MM.1S (cell line): ENCODE measurements at regions not wholly inside any gene's neighbourhood (a gene's known extent, or its start where the extent isn't known, plus 50 kb on each side); places are given as distances from the start of the nearest gene placed in this dataset.

Experiments used
- EZH2 ChIP-seq: fragments of 300-600 bp; sonication (generic); optimal IDR thresholded peaks from 2 replicates; pipeline ENCODE3; 2017; ENCODE audit warnings: low read depth, mild to moderate bottlenecking, antibody characterized with exemption, low read length, mixed read lengths
- EZH2phosphoT487 ChIP-seq: fragments of 300-600 bp; sonication (generic); IDR thresholded peaks from 2 replicates; pipeline ENCODE4 v1.6.1; 2018; ENCODE audit warnings: antibody characterized with exemption, low read length
- TF ChIP-seq, protein P1 (sequence below): fragments of 300-600 bp; sonication (generic); IDR thresholded peaks from 2 replicates; pipeline ENCODE4 v1.5.1; 2016; ENCODE audit warnings: antibody characterized with exemption, low read length, mixed read lengths

DNA sequence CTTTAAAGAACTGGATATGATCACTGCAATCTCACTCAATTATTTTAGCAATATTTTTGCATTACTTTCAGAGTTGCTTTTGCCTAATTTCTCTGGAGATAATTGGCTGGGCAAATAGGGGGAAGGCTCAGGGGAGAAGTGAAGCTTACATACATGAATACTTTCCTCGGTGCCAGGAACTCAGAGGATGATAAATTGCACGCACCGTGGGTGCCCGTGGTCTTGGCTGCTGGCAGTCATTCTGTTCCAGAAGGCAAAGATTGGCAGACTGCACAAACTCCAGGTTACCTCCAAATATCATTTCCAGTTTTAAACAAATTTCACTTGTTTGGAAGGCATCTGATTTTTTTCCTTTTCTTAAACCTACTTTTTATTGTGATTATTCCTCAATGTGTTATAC is 197.8 kb upstream of the TMEM72 start:
- TF ChIP-seq, protein P1, sequence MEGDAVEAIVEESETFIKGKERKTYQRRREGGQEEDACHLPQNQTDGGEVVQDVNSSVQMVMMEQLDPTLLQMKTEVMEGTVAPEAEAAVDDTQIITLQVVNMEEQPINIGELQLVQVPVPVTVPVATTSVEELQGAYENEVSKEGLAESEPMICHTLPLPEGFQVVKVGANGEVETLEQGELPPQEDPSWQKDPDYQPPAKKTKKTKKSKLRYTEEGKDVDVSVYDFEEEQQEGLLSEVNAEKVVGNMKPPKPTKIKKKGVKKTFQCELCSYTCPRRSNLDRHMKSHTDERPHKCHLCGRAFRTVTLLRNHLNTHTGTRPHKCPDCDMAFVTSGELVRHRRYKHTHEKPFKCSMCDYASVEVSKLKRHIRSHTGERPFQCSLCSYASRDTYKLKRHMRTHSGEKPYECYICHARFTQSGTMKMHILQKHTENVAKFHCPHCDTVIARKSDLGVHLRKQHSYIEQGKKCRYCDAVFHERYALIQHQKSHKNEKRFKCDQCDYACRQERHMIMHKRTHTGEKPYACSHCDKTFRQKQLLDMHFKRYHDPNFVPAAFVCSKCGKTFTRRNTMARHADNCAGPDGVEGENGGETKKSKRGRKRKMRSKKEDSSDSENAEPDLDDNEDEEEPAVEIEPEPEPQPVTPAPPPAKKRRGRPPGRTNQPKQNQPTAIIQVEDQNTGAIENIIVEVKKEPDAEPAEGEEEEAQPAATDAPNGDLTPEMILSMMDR: no peak
- TF ChIP-seq EZH2 (no peak), EZH2phosphoT487 (no peak)
